GM20431 (cell line): ENCODE measurements at regions not wholly inside any gene's neighbourhood (a gene's known extent, or its start where the extent isn't known, plus 50 kb on each side); places are given as distances from the start of the nearest gene placed in this dataset.

ENCODE experiments used
- in situ Hi-C: fragments of 300-500 bp; cut with MseI, MboI; formaldehyde crosslinking; loops from one replicate; pipeline ENCODE4 v1.15.0; 2020; ENCODE audit warnings: low sequenced_read_pairs; ENCODE audit not compliant: unreplicated experiment

DNA sequence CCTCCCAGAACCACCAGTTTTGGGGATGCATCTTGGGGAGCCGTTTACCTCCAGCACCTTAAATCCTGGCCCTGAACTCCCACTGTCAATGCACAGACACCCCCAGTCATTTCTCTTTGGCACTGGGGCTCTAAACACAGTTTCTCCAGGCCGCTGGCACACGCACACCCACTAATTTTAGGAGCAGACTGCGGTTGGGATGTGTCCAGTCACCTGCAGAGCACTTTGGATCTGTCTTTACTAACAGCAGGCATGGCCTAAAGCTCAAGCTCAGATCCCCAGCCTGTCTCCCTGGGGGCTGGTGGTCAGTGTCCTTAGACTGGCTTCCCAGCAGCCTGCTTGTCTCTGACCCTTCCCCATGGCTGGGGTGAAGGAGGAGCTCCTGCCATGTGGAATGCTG lies 49.9 kb downstream of the SYNE3 start:
- in situ Hi-C loops, result no loop called here

DNA sequence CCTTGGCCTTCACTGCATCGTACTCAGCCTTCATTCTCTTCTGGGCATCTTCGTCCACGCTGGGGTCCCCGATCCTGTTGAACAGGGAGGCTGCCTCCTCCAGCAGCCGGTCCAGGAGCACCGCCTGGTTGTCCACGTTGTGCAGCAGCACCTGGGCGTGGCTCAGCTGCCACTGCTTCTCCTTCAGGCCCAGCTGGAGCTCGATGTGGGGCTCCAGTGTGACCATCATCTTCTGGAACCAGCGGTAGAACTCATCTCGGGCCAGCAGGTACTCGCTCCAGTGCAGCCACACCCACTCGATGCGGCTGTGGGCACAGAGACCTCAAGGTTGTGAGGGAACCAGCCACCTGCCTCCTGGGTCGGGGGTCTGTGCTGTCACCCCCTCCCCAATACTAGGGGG lies 50.5 kb downstream of the SYNE3 start:
- in situ Hi-C loops, result no loop called here

DNA sequence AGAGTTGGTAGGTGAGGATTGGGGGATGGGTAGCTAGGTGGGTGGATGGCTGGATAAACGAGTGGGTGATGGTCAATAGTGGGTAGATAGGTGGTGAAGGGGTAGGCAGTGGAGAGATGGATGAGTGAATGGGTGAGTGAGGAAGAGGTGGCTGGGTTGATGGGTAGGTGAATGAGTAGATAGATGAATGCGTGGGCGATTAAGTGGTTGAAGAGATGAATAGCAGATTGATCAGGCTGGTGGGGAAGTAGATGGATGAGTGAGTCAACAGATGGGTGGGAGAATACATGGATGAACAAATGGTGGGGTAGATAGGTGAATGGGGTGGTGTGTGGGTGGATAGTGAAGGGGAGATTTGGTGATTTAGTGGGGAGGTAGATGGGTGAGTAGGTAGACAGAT lies 51.1 kb downstream of the SYNE3 start:
- in situ Hi-C loops, result no loop called here

DNA sequence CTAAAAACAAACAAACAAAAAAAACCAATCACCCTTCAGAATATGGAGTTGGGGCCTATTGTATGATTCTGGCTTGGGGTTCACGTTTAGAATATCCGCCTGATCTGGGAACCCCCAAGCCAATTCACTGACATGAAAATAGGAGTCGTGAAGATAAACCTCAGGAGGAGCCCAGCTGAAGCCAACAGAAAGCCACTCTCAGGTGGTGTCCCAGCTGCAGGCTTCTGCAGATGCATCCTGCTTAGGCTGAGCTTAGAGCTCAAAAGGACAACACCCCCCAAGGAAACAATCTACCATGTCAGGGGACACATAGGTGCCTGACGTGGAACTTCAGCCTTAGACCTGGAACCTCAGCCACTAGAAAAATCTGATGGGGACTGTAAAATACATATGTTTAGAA lies 51.9 kb downstream of the SYNE3 start:
- in situ Hi-C loops, result no loop called here

DNA sequence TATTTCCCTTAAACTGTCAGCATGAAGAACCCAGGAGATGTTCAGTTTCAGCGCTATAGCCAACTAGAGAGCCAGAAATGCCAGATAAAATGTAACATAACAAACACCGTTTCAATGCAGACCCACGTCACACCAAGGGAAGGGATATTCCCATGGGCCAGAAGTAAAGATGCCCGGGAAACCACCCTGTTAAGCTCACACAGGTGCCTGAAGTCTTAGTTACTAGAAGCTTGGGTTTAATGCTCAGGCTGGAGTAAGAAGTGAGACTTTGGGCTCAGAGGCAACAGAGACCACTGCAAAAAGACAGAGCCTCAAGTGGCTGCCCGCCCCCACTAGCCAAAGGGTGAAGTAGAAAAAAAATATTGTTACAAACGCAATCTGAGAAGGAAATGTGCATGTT lies 52.3 kb downstream of the SYNE3 start:
- in situ Hi-C loops, result no loop called here

DNA sequence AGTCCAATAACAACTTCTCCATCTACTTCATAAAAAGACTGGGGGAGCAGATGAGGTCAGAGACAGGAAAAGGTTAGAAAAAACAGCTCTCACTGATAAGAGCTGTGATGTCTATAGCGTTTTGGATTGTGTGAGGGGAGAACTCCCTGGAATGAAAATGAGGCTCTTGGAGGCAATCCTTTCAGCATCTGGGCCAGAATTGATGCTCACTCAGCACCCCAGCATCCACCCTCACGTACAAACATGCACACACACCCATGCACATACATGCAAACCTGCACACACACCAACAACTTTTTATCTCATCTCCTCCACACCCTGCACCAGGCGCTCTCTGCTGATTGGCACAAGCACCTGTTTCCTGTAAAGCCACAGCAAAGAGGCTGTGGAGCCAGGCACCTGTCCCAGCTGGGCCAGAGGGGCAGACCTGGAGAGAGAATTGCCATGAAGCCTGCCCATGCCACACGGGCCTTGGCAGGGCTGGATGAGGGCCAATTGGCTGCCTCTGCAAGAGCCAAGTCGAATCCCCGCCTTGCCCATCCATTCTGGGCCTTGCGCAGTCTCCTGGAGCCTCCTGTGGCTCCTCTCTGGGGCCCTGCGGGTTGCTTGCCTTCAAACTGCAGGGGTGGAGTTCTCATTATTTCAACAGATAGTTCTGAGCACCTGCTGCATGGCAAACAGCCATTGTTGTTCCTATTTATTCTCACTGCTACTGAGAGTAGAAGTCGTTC lies 53.1 kb downstream of the SYNE3 start:
- in situ Hi-C loops, result no loop called here

DNA sequence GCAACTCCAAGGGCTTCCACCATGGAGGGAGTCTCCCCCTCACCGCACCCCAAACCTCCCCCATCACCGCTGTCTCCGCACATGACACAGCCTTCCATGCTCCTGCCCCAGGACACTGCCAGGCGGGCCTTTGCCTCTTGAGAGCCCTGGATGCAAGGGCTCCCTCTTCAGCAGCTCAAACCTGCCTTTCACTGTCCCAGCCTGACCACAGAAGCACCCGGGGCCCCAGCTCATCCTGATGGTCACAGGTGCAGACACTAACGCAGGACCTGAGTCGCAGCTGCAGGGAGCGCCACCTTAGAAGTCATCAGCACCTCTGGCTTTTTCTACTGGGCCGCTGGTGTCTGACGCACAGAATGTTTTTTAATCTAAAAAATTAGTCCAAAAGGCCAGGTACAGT lies 54.0 kb downstream of the SYNE3 start:
- in situ Hi-C loops, result no loop called here

DNA sequence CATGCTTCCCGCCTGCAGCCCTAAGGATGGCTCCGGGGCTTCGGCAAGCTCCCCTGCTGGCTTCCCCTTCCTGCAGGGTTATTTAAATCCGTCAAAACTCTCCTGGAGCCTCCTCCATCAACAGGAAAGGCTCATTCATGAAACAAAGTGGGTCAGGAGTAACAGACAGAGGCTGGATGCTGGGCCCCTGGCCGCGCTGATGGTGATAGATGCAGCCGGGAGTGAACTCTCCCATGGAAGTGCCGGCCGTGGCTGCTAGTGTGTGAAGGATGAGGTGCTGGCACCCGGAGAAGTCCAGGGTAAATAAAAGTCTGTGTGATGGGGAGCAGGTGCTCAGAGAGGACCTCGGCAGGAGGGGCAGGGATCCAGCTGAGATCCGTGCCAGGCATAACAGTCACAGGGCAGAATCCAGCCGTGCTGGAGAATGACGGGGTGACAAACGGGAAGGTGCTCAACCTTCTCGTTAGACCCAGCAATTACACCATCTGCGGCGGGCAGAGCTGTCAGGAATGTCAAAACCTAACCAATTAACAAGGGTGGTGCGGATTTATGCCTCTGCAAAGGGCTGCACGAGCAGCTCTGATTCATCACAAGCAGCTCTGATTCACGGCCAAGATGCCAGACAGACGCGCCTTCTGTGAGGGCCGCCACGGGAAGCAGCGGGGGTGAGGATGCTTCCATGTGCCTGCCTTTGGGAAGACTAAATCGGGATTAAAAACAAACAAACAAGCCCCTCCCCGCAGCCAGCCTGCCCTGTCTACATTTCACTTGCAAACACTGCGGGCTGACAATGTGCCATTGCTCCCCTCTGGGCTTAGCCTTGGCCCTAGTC lies 55.6 kb downstream of the SYNE3 start:
- in situ Hi-C loops, result no loop called here

DNA sequence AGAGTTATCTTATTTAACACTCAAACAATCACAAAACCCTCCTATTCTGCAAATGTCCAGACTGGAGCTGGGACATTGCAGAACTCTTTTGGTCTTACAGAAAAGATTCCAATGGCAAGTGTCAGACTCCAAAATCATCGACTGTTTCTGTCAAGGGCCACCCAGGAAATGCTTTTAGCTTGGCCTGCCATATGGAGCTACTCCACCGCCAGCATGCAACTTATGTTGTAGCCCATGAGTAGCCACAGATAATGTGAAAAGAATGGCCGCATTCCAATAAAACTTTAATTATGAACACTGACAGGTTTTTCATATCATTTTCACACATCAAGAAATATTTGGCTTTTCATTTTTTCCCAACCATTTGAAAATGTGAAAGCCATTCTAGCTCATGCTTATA lies 57.5 kb downstream of the SYNE3 start:
- in situ Hi-C loops, result no loop called here

DNA sequence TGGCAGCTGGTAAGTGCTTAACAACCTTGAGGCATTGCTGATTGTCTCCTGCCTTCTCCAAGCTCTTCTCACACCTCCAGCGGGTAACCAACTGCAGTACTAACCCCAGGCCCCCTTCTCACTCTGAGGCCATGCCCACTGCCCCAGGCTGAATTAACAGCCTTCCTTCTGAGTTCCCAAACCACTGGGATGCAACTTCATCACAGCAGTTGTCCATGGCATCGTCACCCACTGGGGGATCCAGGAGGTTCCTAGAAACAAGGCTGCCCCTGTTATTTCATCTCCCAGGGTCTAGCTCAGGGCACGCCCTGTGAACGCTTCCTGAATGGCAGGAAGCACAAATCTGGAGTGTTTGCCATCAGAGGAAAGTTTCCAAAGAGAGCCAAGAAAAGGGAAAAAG lies 58.0 kb downstream of the SYNE3 start:
- in situ Hi-C loops, result no loop called here

DNA sequence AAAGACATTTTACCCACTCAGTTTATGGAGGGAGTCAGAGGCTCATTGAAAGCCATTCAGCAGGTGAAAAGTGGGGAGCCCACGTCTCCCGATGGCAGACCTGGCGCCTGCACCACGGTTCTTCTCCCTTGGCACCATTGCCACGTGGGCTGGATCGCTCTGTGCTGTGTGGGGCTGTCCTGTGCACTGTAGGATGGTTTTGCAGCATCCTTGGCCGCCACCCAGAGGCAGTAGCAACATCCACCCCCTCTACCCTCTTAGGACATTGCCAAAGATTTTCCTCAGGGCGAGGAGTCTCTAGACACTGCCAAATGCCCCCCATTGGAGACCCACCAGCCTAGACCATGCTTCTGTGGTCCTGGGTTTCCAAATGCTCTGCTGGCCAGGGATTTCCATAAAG lies 60.2 kb downstream of the SYNE3 start:
- in situ Hi-C loops, result no loop called here

DNA sequence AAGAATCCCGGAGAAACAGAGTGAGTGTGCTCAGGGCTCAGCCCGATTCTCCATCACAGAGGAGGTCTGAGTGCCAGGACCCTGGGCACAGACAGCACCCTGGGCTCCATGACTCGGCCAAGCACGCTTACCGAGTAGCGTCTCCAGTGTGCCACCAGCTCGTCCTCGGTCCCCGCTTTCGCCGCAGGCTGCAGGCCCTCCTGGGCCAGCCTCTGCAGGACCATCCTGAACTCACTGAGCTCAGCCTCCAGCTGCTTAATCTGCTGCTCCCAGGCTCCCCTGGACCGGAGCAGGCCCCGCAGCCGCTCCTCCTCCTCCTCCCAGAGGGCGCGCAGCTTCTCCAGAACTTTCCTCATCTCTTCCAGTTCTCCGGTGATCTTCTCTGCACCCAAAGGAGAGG lies 61.2 kb downstream of the SYNE3 start:
- in situ Hi-C loops, result no loop called here

DNA sequence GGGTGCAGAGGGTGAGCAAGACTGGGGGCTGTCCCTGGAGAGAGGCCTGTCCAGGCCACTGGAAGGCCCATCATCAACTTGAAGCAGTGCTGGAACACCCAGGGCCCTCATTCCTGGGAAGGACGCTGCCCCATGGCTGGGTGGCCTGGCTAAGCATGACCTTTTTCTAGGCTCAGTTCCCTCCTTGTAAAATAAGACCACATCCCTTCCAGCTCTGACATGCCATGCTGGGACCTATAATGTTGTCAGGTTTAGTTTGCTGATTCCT lies 62.8 kb downstream of the SYNE3 start:
- in situ Hi-C loops, result no loop called here

DNA sequence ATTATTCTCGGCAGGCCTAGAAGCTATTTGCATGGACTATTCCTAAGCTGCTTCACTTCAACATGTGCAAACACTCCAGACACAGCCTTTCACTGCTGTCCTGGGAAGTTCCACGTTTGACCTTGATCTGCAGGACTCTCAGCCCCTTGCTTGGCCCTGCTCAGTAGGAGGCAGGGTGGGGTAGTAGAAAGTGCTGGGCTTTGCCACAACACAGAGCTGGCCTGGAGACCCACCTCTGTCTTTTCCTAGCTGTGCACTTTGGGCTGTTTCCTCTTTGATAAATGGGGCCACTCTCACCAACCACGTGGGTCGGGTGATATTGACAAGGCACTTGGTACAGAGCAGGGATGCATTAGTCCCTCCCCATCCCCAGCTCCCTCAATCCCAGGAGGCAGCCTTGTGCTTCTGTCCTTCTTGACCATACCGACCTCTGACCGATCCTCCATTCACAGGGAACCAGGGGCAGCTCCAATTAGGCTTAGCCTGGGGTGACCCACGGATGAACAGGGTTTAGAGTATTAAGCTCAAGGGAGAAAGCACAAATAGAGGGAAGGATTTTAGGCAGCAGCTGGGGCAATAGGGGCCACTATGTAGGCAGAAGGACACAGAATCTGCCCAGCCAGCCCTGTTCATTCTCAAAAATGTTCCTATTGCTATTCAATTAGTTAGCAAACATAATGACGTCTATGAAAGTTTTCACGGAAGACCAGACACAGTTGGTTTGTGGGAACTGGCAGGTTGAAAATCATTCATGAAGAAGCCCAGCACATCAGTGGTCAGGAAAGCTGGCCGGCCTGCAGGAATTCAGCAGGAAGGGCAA lies 63.3 kb downstream of the SYNE3 start:
- in situ Hi-C loops, result no loop called here

DNA sequence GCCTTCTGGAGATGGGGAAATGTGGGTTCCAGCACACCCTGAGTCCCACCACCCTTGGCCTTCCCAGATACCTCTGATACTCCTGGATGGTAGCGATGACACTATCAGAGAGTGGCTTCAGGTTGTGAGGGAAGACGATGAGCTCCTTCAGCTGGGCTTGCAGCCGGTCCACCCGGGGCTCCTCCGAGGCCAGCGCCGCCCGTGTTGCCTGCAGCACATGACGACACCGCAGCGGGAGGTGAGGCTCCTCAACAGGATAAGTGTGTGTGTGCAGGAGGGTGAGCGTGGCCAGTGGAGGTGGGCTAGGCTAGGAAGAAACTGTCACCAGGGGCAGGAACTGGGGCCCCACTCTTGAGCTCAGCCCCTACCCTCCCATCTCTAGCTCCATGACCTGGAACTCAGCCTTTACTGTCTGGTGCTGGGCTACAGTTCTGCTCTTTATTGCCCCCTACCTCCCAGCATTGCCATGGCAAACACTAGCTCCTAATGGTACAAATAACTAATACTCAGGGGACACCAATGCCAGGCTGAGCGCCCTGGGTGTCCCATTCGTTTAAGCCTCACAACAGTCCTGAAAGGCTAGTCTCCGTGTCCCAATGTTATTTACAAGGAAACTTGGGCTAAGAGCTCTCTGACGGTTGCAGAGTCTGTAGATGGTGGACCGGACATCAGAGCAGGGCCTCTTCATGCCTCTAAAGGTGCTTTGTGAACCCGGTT lies 64.1 kb downstream of the SYNE3 start:
- in situ Hi-C loops, result no loop called here

DNA sequence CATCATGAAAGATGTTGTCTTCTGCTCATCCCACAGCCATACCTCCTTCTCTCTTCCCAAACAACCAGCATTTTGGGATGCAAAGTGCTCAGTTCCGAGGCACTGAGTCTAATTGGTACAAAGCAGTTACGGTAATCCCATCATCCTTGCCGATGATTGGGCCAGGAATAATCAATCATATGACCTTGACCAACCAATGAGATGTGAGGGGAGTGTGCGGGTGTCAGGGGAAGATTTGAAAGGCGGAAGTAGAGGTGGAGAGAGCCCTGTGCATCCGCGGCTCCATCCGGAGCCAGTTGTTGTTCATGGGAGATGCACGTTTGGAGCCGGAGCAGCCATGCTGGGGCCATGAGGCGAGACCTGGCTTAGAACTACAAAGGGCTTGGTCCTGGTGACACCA lies 67.3 kb downstream of the SYNE3 start:
- in situ Hi-C loops, result no loop called here

DNA sequence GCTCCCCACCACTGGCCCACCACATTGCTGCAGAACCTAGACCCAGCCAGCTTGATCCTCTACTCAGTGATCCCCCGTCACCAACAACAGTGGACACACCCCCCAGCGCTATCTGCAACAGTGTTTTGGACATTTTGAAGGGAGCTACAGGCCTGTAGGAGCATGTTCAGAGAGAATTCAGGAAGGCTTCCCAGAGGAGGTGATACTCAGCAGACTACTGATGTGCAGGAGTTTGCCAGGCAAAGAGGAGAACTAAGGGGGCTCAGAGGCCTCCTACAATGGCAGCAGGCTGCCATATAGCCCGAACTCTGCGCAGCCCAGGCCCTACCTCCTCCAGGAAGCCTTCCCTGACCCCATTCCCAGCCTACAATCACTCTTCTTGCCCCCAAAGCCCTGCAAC lies 70.0 kb downstream of the SYNE3 start:
- in situ Hi-C loops, result no loop called here

DNA sequence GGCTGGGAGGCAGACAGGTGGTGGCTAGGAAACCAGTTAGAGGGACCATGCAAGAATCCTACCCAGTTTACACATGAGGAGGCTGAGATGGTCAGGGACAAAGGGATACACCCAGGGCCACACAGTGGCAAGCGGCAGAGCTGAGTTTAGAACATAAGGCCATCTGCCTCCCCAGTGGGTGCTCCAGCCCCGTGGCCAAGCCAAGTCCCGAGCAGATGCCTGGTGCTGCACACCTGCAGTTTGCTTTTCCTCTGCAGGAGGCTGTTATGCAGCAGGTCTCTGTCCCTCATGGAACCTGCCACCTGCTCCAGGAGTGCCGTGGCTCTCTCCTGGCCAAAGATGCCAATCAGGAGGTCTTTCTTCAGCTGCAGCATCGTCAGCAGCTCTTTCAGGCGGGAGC lies 70.8 kb downstream of the SYNE3 start:
- in situ Hi-C loops, result no loop called here

DNA sequence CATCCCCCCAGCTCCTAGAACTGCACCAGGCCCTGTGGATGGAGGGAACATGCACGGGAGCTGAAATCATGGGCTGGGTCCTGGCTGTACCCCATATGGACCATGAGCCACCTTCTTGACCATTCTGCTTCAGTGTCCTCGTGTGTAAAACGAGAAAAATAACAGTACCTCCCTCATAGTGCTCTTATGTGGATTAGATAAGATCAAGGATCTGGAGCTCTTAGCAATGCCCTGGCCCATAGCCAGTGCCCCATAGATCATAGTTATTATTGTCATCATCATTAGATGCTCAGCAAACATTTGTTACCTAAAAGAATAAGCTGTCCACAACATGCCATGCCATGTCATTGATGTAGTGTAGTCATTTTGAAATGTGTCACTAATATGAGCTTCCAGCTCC lies 71.3 kb downstream of the SYNE3 start:
- in situ Hi-C loops, result no loop called here
